OCI-M2 (cell line): ENCODE measurements at regions not wholly inside any gene's neighbourhood (a gene's known extent, or its start where the extent isn't known, plus 50 kb on each side); places are given as distances from the start of the nearest gene placed in this dataset.
"Not testable (repeated sequence)": the region's sequence is repeated elsewhere in the genome, so short reads cannot be mapped to it uniquely, and the experiment has no call there.

ENCODE experiments used
- DNase-seq: peaks from one replicate; lab custom pipeline; 2025; ENCODE audit not compliant: unreplicated experiment; lab: John Stamatoyannopoulos, UW

- DNase-seq = no peak
These were observed 589.8 kb upstream of the CYLC2 start for GRCh38 chr9:102405218-102405867.

- DNase-seq = no peak
These were observed 591.6 kb upstream of the CYLC2 start for GRCh38 chr9:102403514-102403913.

GRCh38 chr9:102398205-102398604, 596.9 kb upstream of the CYLC2 start:
- DNase-seq = no peak

- not testable (repeated sequence) for DNase-seq
These were observed 609.5 kb upstream of the CYLC2 start for GRCh38 chr9:102385620-102386019.

GRCh38 chr9:102362470-102363132, 624.2 kb upstream of the GRIN3A start:
- DNase-seq = no peak

GRCh38 chr9:102360846-102361245, 622.4 kb upstream of the GRIN3A start:
- no peak for DNase-seq

- no peak for DNase-seq
These were observed 617.5 kb upstream of the GRIN3A start for GRCh38 chr9:102355982-102356381.

- DNase-seq = no peak
These were observed 615.6 kb upstream of the GRIN3A start for GRCh38 chr9:102354041-102354440.

- DNase-seq = not testable (repeated sequence)
These were observed 599.0 kb upstream of the GRIN3A start for GRCh38 chr9:102337471-102337870.

GRCh38 chr9:102309379-102309778, 570.9 kb upstream of the GRIN3A start:
- DNase-seq = no peak

GRCh38 chr9:102295188-102295587, 556.7 kb upstream of the GRIN3A start:
- no peak for DNase-seq

- no peak for DNase-seq
These were observed 535.5 kb upstream of the GRIN3A start for GRCh38 chr9:102273952-102274351.

GRCh38 chr9:102253099-102253498, 514.7 kb upstream of the GRIN3A start:
- DNase-seq = no peak

GRCh38 chr9:102244916-102245315, 506.5 kb upstream of the GRIN3A start:
- DNase-seq = no peak

- no peak for DNase-seq
These were observed 499.1 kb upstream of the GRIN3A start for GRCh38 chr9:102237520-102237919.

GRCh38 chr9:102237094-102237493, 498.6 kb upstream of the GRIN3A start:
- no peak for DNase-seq

- DNase-seq = not testable (repeated sequence)
These were observed 489.0 kb upstream of the GRIN3A start for GRCh38 chr9:102227416-102227815.

GRCh38 chr9:102225841-102226441, 487.5 kb upstream of the GRIN3A start:
- no peak for DNase-seq

GRCh38 chr9:102223320-102224136, 485.1 kb upstream of the GRIN3A start:
- not testable (repeated sequence) for DNase-seq

GRCh38 chr9:102209176-102209575, 470.7 kb upstream of the GRIN3A start:
- no peak for DNase-seq

- DNase-seq = no peak
These were observed 468.0 kb upstream of the GRIN3A start for GRCh38 chr9:102206432-102206831.

- DNase-seq = no peak
These were observed 466.8 kb upstream of the GRIN3A start for GRCh38 chr9:102205251-102205650.
